Hepatocyte (in vitro differentiated cells): ENCODE measurements at regions not wholly inside any gene's neighbourhood (a gene's known extent, or its start where the extent isn't known, plus 50 kb on each side); places are given as distances from the start of the nearest gene placed in this dataset.

Experiments
- CTCF ChIP-seq: fragments of 200-600 bp; sonication (generic); IDR thresholded peaks from 2 replicates; pipeline ENCODE4 v1.5.1; 2016; ENCODE audit warnings: antibody characterized with exemption, mild to moderate bottlenecking; ENCODE audit not compliant: poor library complexity
- EZH2 ChIP-seq: fragments of 200-600 bp; sonication (generic); IDR thresholded peaks from 2 replicates; pipeline ENCODE4 v1.6.1; 2016; ENCODE audit warnings: antibody characterized with exemption, mild to moderate bottlenecking, borderline replicate concordance
- EZH2phosphoT487 ChIP-seq: fragments of 200-600 bp; sonication (generic); IDR thresholded peaks from one replicate; pipeline ENCODE4 v1.6.1; 2018; ENCODE audit warnings: antibody characterized with exemption, mild to moderate bottlenecking, low read depth, moderate library complexity; ENCODE audit not compliant: unreplicated experiment, severe bottlenecking

DNA sequence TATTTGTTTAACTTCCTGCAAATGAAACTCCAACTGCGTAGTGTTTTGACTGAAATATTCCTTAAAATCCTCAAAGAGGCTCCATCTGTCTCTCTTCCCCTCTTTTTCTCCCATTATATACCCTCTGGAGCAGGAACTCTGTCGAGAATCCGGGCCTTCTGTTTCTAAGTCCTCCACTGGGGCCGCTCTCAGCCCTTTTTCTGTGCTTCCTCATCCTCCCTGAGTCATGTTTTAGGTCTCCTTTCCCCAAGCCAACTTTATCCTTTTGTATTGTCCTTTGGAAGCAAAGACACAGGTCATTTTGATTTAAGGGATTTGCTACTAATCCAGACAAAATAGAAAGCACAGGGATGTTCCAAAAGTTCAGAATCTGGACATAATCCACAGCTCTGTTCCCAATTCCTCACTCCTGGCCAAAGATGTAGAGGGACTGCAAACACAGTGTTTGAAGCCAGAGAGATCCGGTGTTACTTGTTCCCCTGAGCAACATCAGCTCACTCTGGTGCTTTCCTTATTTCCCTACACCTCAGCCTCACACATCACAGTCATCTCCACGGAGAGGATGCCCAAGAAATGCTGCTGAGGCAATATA is 131.0 kb upstream of the KLF3 start:
- TF ChIP-seq CTCF: no peak
- TF ChIP-seq EZH2: no peak
- no peak for TF ChIP-seq EZH2phosphoT487
